A673 (cell line): ENCODE measurements at regions not wholly inside any gene's neighbourhood (a gene's known extent, or its start where the extent isn't known, plus 50 kb on each side); places are given as distances from the start of the nearest gene placed in this dataset.

Experiments
- BruUV-seq: library from RNA; stranded (reverse); fragments of 400-500 nt; replicated peaks from 2 replicates; lab custom pipeline; 2021; lab: Mats Ljungman, UMichigan
- CTCF ChIA-PET: fragments of 300-600 bp; sonication (Branson Sonifier 250); formaldehyde crosslinking; loops from one replicate; lab custom pipeline; 2022; ENCODE audit warnings: antibody characterized with exemption; lab: Charles Lee
- POLR2A ChIA-PET: fragments of 300-600 bp; sonication (Branson Sonifier 250); formaldehyde crosslinking; loops from one replicate; lab custom pipeline; 2022; ENCODE audit warnings: antibody characterized with exemption; ENCODE audit not compliant: low non-redundant PET; lab: Charles Lee
- DNase-seq: peaks from one replicate; pipeline ENCODE4 v3.0.0-alpha.2; 2015; ENCODE audit warnings: low spot score
- H3K27ac ChIP-seq: fragments of 200-600 bp; sonication (generic); 2 replicates; pipeline ENCODE4 v1.5.1; 2016; ENCODE audit warnings: mixed run types, low read depth, mild to moderate bottlenecking, mixed read lengths, antibody characterized with exemption, low read length; ENCODE audit not compliant: poor library complexity, severe bottlenecking
- H3K27me3 ChIP-seq: fragments of 200-600 bp; sonication (generic); replicated peaks from 2 replicates; pipeline ENCODE4 v1.6.1; 2017; ENCODE audit warnings: mixed run types, low read depth, mild to moderate bottlenecking, mixed read lengths, antibody characterized with exemption, low read length; ENCODE audit not compliant: insufficient read depth, poor library complexity
- H3K36me3 ChIP-seq: fragments of 200-600 bp; sonication (generic); 2 replicates; pipeline ENCODE4 v1.6.1; 2016; ENCODE audit warnings: mixed run types, mild to moderate bottlenecking, mixed read lengths, antibody characterized with exemption, low read length; ENCODE audit not compliant: insufficient read depth, poor library complexity, severe bottlenecking
- H3K4me1 ChIP-seq: fragments of 200-600 bp; sonication (generic); 2 replicates; pipeline ENCODE4 v1.6.1; 2017; ENCODE audit warnings: mixed run types, mild to moderate bottlenecking, mixed read lengths, antibody characterized with exemption, low read length; ENCODE audit not compliant: insufficient read depth, poor library complexity, severe bottlenecking
- H3K4me3 ChIP-seq: fragments of 200-600 bp; sonication (generic); 2 replicates; pipeline ENCODE4 v1.5.1; 2016; ENCODE audit warnings: low read depth, mixed run types, mild to moderate bottlenecking, mixed read lengths, low read length; ENCODE audit not compliant: poor library complexity, severe bottlenecking
- H3K9me3 ChIP-seq: fragments of 200-600 bp; sonication (generic); 2 replicates; pipeline ENCODE4 v1.6.1; 2016; ENCODE audit warnings: mixed run types, low read depth, mild to moderate bottlenecking, mixed read lengths, antibody characterized with exemption, low read length; ENCODE audit not compliant: poor library complexity, severe bottlenecking
- EZH2 ChIP-seq: fragments of 200-600 bp; sonication (generic); IDR thresholded peaks from 2 replicates; pipeline ENCODE4 v1.6.1; 2017; ENCODE audit warnings: borderline replicate concordance, low read depth, mild to moderate bottlenecking, mixed read lengths, antibody characterized with exemption, low read length; ENCODE audit not compliant: poor library complexity, severe bottlenecking
- intact Hi-C: fragments of 100-400 bp; cut with micrococcal nuclease; formaldehyde crosslinking; loops from one replicate; pipeline ENCODE4 v1.10.0; 2022; ENCODE audit not compliant: unreplicated experiment
- TF ChIP-seq, protein P1 (sequence below): fragments of 300-800, 200-600 bp; sonication (generic); conservative IDR thresholded peaks from 2 replicates; pipeline ENCODE4 v1.5.1; 2017; ENCODE audit warnings: low read depth, mild to moderate bottlenecking, antibody characterized with exemption, low read length, moderate library complexity, mixed read lengths

- Histone ChIP-seq H3K4me1 (no peaks in the 10 kb centered on the region), H3K9me3 (no peaks in the 10 kb centered on the region), H3K36me3 (no peaks in the 10 kb centered on the region), H3K27ac (no peak overlapping the region), H3K27me3 (no peaks in the 10 kb centered on the region), H3K4me3 (no peak overlapping the region)
- ChIA-PET CTCF (no interaction called here), POLR2A (no interaction called here)
- intact Hi-C loops = no loop called here
- BruUV-seq = no TSS peak
- TF ChIP-seq EZH2 = no peak
- TF ChIP-seq, protein P1, sequence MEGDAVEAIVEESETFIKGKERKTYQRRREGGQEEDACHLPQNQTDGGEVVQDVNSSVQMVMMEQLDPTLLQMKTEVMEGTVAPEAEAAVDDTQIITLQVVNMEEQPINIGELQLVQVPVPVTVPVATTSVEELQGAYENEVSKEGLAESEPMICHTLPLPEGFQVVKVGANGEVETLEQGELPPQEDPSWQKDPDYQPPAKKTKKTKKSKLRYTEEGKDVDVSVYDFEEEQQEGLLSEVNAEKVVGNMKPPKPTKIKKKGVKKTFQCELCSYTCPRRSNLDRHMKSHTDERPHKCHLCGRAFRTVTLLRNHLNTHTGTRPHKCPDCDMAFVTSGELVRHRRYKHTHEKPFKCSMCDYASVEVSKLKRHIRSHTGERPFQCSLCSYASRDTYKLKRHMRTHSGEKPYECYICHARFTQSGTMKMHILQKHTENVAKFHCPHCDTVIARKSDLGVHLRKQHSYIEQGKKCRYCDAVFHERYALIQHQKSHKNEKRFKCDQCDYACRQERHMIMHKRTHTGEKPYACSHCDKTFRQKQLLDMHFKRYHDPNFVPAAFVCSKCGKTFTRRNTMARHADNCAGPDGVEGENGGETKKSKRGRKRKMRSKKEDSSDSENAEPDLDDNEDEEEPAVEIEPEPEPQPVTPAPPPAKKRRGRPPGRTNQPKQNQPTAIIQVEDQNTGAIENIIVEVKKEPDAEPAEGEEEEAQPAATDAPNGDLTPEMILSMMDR = no peak
- DNase-seq = peak; percentile 11
These were observed 110.1 kb upstream of the JAG1 start for GRCh38 chr20:10783707-10784553.

DNA sequence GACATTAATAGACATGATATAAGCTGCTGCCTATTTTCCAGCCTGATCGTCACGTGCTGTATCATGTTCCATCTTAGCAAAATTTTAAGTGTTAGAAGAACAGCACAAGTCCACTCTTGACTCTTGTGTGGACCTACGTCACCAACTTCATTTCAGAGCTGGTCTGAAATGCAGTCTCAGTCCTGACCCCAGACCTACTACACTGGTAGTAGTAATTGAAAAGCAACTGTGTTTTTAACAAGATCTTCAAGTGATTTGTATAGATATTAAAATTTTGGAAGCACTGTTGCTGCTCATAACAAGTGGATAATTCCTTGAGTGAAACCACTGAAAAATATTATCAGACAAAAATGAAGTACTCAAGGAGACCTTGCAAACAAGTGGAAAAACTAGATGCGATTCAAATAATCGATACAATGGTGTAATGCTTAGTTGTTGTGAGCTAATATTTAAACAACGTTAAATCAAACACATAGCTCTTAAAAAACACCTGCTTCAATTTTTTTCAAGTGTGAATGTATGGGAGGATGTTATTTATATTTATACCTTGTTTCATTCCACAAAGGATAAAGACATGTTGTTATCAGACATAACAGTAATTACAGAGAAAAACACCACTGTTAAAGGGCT, 110.9 kb upstream of the JAG1 start:
- H3K36me3 ChIP-seq = no peaks in the 10 kb centered on the region
- TF ChIP-seq, protein P1 = no peak
- TF ChIP-seq EZH2 = no peak
- H3K4me3 ChIP-seq = no peak overlapping the region
- H3K9me3 ChIP-seq = no peaks in the 10 kb centered on the region
- H3K27me3 ChIP-seq = no peaks in the 10 kb centered on the region
- H3K4me1 ChIP-seq = no peaks in the 10 kb centered on the region
- DNase-seq = no peak
- no TSS peak for BruUV-seq
- ChIA-PET CTCF (no interaction called here), POLR2A (no interaction called here)
- intact Hi-C loops = no loop called here
- no peak overlapping the region for H3K27ac ChIP-seq

DNA sequence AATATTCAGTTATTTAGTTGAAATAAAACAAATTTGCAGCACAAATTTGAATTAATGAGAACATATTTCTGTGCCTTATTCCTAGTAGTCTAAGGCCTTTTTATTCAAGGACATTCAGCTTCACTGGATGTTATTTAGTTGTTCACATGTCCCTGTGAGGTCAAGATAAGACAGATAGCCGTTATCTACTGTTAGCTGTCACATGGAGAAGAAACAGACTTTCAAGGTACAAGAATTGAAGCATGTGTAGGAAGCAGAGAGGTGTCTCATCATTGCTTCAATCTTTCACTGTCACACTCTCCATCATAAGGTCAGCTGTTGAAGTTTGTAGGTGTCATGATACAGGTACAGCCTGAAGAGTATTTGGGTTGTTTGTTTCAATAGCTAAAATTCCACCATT, 112.9 kb upstream of the JAG1 start:
- no peak for DNase-seq
- no peaks in the 10 kb centered on the region for H3K4me1 ChIP-seq
- no peaks in the 10 kb centered on the region for H3K36me3 ChIP-seq
- ChIA-PET CTCF (no interaction called here), POLR2A (no interaction called here)
- no peak overlapping the region for H3K27ac ChIP-seq
- no peak for TF ChIP-seq EZH2
- TF ChIP-seq, protein P1 = no peak
- H3K27me3 ChIP-seq = no peaks in the 10 kb centered on the region
- H3K9me3 ChIP-seq = no peaks in the 10 kb centered on the region
- no TSS peak for BruUV-seq
- H3K4me3 ChIP-seq = no peak overlapping the region
- intact Hi-C loops = no loop called here
